Activated CD4-positive, alpha-beta T cell treated with anti-CD3 and anti-CD28 coated beads for 24 hours (primary cell): ENCODE measurements at regions not wholly inside any gene's neighbourhood (a gene's known extent, or its start where the extent isn't known, plus 50 kb on each side); places are given as distances from the start of the nearest gene placed in this dataset.

Experiments
- DNase-seq, 2 donors: peaks; one replicate each; pipeline ENCODE4 v3.0.0-alpha.2; 2020; ENCODE audit warnings: low read depth in 2 of 2

GRCh38 chr12:111222027-111222414 lies 146.9 kb downstream of the PHETA1 start:
- no peak for DNase-seq

- DNase-seq, result no peak
These were observed 147.6 kb downstream of the PHETA1 start for GRCh38 chr12:111221062-111222026.

DNA sequence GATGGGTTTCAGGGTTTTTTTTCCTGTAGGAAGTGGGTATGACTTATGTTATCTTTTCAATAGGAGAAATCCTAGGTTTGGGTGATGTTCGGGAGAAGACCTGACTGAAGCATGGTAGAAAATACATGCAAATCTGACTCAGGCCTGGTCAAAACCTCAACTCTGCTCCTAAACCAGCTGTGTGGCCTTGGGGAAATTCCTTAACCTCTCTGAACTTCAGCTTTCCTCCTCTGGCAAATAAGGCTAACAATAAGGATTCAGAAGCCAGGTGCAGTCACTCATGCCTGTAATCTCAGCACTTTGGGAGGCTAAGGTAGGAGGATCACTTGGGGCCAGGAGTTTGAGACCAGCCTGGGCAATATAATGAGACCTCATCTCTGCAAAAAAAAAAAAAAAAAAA lies 148.5 kb downstream of the PHETA1 start:
- no peak for DNase-seq

DNA sequence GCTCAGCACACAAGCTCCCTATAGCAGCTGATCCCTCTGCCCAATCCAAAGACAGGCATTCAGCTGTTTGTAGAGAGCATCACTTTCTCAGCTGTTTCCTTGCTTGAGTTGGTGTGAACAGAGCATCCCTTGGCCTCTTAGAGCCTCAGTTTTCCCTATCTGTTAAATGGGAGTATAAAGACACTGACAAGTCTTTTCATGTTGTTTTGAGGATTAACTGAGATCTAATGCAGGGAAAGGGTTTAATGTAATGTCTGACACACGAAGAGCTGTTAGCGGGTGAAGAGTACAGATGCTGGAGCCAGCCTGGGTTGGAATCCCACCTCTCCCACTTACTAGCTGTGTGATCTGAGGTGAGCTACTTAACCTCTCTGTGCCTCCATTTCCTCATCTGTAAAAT lies 149.5 kb downstream of the PHETA1 start:
- DNase-seq, result no peak

DNA sequence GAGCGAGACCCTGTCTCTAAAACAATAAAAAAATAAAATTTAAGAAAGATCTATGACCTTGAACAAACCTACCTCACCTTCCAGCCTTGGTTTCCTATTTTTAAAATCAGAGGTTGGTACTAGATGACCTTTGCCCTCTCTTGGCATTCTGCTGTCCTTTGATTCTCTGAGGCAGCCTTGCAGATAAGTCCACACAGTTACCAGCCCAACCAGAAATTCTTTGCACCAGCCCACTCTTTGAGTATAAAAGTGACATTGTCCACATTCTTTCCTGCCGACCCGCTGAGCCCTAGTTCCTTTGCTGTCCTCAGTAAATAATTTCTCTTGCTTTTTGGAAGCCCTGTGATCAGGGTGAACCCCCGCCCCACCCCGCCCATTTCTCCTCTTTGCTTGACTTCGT lies 150.4 kb downstream of the PHETA1 start:
- no peak for DNase-seq

- no peak for DNase-seq
These were observed 152.3 kb downstream of the PHETA1 start for GRCh38 chr12:111216387-111217159.

GRCh38 chr12:111215881-111216280 lies 153.0 kb downstream of the PHETA1 start:
- DNase-seq, result no peak

DNA sequence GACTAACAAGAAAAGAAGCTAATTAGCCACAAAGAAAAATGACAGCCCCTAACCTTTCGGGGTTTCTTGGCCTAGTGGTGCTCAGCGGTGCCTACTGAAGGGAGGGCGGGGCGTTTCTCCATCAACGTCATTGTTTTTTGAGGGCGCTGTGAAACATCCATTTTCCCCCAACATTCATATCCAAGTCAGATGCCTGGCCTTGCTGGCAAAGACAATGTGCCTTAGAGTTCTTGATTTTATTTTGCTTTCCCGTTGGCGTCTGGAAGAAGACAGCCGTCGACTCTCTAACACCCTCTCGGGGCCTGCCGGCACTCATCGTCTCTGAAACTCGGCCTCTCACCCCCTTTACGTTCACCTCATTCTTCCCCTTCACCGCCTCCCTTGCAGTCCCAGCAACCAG lies 154.5 kb downstream of the PHETA1 start:
- DNase-seq, result no peak

- DNase-seq, result no peak
These were observed 155.3 kb downstream of the PHETA1 start for GRCh38 chr12:111213561-111213960.

- DNase-seq, result no peak
These were observed 156.0 kb downstream of the PHETA1 start for GRCh38 chr12:111212814-111213456.

DNA sequence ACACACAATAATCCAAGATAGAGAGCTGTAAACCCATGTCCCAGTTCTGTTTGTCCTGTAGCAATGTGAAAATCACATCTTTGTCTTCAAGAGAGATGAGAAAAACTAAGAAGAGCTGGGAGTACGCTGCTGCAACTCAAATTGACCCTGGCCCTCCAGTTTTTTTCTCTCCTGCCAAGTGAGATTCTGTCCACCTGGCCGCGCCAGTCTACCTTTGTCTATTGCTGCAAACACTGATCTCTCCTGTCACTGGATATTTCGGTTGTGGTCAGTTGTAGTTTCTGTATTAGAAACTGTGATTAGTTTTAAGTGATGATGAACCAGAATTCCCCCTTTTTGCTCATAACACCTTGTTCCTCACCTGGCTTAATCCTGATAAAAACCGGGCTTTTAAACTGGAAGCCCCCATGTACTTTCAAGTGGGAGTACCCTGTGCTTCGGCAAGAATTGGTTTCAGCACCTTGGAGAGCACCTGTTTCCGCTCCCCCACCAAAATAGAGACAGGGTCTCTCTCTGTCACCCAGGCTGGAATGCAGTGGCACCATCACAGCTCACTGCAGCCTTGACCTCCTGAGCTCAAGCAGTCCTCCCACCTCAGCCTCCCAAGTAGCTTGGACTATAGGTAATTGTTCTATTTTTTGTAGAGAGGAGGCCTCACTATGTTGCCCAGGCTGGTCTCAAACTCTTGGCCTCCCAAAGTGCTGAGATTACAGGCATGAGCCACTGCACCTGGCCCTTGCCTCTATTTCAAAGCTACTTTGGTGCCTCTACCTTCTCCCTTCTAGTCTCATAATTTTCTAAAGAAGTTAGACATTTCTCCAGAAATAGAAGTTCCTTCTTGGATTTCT lies 156.8 kb downstream of the PHETA1 start:
- no peak for DNase-seq

- DNase-seq, result no peak
These were observed 159.1 kb downstream of the PHETA1 start for GRCh38 chr12:111209811-111210210.

DNA sequence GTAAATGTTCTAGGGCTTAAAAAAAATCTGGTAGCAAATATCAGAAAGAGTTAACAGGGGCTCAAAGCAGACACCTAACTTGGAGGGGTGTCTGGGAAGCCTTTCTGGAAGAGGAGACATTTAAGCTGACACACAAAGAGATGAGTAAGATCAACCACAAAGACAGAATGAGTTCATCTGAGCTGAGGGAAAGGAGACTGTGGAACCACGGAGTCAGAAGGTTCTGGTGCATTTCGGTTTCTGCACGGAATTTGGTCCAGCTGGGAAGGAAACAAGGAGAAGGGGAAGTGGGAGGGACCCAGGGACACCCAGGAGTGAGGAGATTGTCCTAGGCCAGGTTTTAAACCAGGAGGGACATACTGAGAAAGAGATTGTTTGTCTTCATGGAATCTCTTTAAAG lies 161.1 kb downstream of the PHETA1 start:
- DNase-seq, result no peak

GRCh38 chr12:111204788-111205241 lies 164.1 kb downstream of the PHETA1 start:
- DNase-seq, result no peak

DNA sequence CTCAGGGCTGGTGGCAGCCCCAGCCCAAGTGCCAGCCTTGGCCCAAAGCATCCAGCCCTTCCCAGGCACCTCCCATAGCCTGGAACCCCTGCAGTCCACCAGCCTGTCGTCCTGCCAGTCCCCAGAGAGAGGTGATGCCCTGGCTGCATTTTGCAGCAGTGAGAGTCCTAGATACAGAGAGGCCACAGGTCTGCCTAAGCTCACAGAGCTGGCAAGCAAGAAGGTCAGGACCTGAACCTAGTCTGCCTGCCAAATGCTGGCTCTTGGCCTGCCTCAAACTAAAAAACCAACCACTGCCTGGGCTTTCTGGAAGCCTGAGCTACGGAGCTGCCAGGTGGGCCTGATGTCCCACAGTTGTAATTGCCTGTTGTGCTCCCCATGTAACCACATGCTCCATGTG lies 164.9 kb downstream of the PHETA1 start:
- no peak for DNase-seq

DNA sequence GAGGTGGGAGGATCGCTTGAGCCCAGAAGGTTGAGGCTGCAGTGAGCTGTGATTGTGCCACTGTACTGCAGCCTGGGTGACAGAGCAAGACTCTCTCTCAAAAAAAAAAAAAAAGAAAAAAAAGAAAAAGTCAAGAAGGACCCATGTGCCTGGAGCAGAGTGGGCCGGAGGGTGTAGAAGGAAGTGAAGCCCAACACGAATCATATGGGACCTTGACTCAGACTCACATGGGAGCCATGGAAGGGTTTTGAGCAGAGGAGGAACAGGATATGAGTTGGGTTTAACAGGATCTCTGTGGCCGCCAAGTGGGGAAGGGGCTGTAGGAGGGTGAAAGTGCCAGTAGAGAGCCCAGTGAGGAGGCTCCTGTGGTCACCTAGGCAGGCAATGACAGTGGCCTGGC lies 165.4 kb downstream of the PHETA1 start:
- no peak for DNase-seq

- no peak for DNase-seq
These were observed 166.5 kb downstream of the PHETA1 start for GRCh38 chr12:111202237-111202915.

GRCh38 chr12:111201495-111202236 lies 167.2 kb downstream of the PHETA1 start:
- DNase-seq, result no peak

- no peak for DNase-seq
These were observed 167.9 kb downstream of the PHETA1 start for GRCh38 chr12:111201036-111201435.

- DNase-seq, result no peak
These were observed 171.4 kb downstream of the PHETA1 start for GRCh38 chr12:111197376-111197944.
